PFSK-1 (cell line): ENCODE measurements at regions not wholly inside any gene's neighbourhood (a gene's known extent, or its start where the extent isn't known, plus 50 kb on each side); places are given as distances from the start of the nearest gene placed in this dataset.

Source experiments
- FOXP2 ChIP-seq: optimal IDR thresholded peaks from 2 replicates; pipeline ENCODE3; 2011; ENCODE audit warnings: borderline replicate concordance, control low read depth, inconsistent platforms; ENCODE audit not compliant: insufficient read depth; ENCODE audit errors: extremely low read length, extremely low read depth
- POLR2AphosphoS5 ChIP-seq: IDR thresholded peaks from 2 replicates; pipeline ENCODE4 v1.6.1; 2012; ENCODE audit warnings: low read depth, mild to moderate bottlenecking, control low read depth, low read length, moderate library complexity
- TAF1 ChIP-seq: IDR thresholded peaks from 2 replicates; pipeline ENCODE4 v1.6.1; 2012; ENCODE audit warnings: low read length, control low read depth, borderline replicate concordance; ENCODE audit not compliant: insufficient read depth
- TF ChIP-seq, protein P1 (sequence below), 2 experiments: IDR thresholded peaks; 2 replicates each; pipeline versions ENCODE4 v1.6.1 to v1.8.0; 2011 to 2012; ENCODE audit warnings: low read depth in 2 of 2, low read length in 2 of 2, control low read depth in 1 of 2, inconsistent platforms in 1 of 2, mild to moderate bottlenecking in 1 of 2, moderate library complexity in 1 of 2; ENCODE audit not compliant: insufficient read depth in 1 of 2

DNA sequence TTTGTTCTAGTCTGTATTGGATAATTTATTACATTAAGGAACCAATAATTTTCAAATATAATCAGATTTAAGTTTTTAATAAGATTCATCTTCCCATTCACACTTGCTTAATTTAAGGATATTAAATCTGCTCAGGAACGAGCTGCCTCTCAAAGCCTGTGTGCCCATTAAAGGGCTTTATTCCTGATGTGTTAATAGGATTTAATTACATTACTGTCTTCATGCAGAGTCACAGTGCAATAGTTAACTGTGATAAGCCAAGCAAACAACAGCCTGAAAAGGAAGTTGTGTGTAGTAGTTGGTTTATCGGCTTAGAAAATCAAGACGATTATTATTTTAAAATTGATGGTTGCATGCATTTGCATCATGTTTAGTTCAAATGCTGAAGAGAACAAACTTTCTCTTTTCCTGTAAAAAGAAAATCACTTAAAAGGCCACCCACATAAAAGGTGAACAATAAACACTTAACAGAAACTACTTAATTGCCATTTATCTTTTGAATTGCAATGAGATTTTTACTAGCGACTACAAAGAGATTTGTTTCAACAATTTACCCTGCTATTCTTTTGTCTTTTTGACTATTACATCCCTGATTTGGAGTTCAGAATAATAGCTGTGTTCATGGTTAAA, 174.6 kb downstream of the RWDD3 start:
- TF ChIP-seq POLR2AphosphoS5 (no peak), TAF1 (no peak), FOXP2 (no peak)
- TF ChIP-seq, protein P1, sequence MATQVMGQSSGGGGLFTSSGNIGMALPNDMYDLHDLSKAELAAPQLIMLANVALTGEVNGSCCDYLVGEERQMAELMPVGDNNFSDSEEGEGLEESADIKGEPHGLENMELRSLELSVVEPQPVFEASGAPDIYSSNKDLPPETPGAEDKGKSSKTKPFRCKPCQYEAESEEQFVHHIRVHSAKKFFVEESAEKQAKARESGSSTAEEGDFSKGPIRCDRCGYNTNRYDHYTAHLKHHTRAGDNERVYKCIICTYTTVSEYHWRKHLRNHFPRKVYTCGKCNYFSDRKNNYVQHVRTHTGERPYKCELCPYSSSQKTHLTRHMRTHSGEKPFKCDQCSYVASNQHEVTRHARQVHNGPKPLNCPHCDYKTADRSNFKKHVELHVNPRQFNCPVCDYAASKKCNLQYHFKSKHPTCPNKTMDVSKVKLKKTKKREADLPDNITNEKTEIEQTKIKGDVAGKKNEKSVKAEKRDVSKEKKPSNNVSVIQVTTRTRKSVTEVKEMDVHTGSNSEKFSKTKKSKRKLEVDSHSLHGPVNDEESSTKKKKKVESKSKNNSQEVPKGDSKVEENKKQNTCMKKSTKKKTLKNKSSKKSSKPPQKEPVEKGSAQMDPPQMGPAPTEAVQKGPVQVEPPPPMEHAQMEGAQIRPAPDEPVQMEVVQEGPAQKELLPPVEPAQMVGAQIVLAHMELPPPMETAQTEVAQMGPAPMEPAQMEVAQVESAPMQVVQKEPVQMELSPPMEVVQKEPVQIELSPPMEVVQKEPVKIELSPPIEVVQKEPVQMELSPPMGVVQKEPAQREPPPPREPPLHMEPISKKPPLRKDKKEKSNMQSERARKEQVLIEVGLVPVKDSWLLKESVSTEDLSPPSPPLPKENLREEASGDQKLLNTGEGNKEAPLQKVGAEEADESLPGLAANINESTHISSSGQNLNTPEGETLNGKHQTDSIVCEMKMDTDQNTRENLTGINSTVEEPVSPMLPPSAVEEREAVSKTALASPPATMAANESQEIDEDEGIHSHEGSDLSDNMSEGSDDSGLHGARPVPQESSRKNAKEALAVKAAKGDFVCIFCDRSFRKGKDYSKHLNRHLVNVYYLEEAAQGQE (IDR thresholded peaks at IDR 0.05; ENCODE audit: insufficient read depth in 1 of 2, low read depth in 2 of 2, low read length in 2 of 2) = no peak
